Liver (tissue), 7 donors: ENCODE measurements at regions not wholly inside any gene's neighbourhood (a gene's known extent, or its start where the extent isn't known, plus 50 kb on each side); places are given as distances from the start of the nearest gene placed in this dataset.

ENCODE experiments used
- DNase-seq: peaks from one replicate; pipeline ENCODE4 v3.0.0-alpha.2; 2017; ENCODE audit warnings: low spot score
- H3K27ac ChIP-seq, 2 donors: one replicate each; pipeline ENCODE4 v1.7.0; 2013; ENCODE audit warnings: inconsistent platforms in 2 of 2, low read length in 2 of 2, control low read depth in 1 of 2, low read depth in 1 of 2, mild to moderate bottlenecking in 1 of 2
- H3K27me3 ChIP-seq, 4 donors: one replicate each; pipeline versions ENCODE4 v1.6.1 to v1.7.0; 2013; ENCODE audit warnings: low read length in 3 of 4, inconsistent platforms in 1 of 4, mild to moderate bottlenecking in 1 of 4, moderate library complexity in 1 of 4; ENCODE audit not compliant: control insufficient read depth in 4 of 4, insufficient read depth in 4 of 4
- H3K36me3 ChIP-seq, 4 donors: one replicate each; pipeline versions ENCODE4 v1.6.1 to v1.7.0; 2013; ENCODE audit warnings: low read length in 3 of 4, mild to moderate bottlenecking in 3 of 4, low read depth in 1 of 4, moderate library complexity in 1 of 4; ENCODE audit not compliant: control insufficient read depth in 4 of 4, insufficient read depth in 3 of 4
- H3K4me1 ChIP-seq, 4 donors: one replicate each; pipeline versions ENCODE4 v1.6.1 to v1.7.0; 2013; ENCODE audit warnings: low read length in 3 of 4, mild to moderate bottlenecking in 3 of 4, moderate library complexity in 1 of 4; ENCODE audit not compliant: control insufficient read depth in 4 of 4, insufficient read depth in 4 of 4
- H3K4me3 ChIP-seq, 3 donors: one replicate each; pipeline versions ENCODE4 v1.6.1 to v1.7.0; 2013; ENCODE audit warnings: low read length in 3 of 3, control low read depth in 1 of 3, low read depth in 1 of 3, mild to moderate bottlenecking in 1 of 3
- H3K9ac ChIP-seq, 2 donors: one replicate each; pipeline ENCODE4 v1.7.0; 2013; ENCODE audit warnings: low read length in 2 of 2, mild to moderate bottlenecking in 2 of 2, moderate library complexity in 2 of 2, control low read depth in 1 of 2, low read depth in 1 of 2
- H3K9me3 ChIP-seq, 4 donors: one replicate each; pipeline versions ENCODE4 v1.6.1 to v1.7.0; 2013; ENCODE audit warnings: low read length in 3 of 4; ENCODE audit not compliant: control insufficient read depth in 4 of 4
- FOXA1 ChIP-seq: IDR thresholded peaks from 2 replicates; pipeline ENCODE4 v1.6.1; 2016; ENCODE audit warnings: antibody characterized with exemption
- FOXA2 ChIP-seq: IDR thresholded peaks from 2 replicates; pipeline ENCODE4 v1.6.1; 2016; ENCODE audit warnings: antibody characterized with exemption
- GABPA ChIP-seq, 2 donors: IDR thresholded peaks in 1 of 2; conservative IDR thresholded peaks in 1 of 2; 2 replicates each; pipeline ENCODE4 v1.6.1; 2016; ENCODE audit warnings: antibody characterized with exemption in 2 of 2, mild to moderate bottlenecking in 1 of 2, moderate library complexity in 1 of 2
- HNF4A ChIP-seq, 2 donors: conservative IDR thresholded peaks; 2 replicates each; pipeline ENCODE4 v1.6.1; 2016; ENCODE audit warnings: antibody characterized with exemption in 2 of 2, mild to moderate bottlenecking in 2 of 2
- HNF4G ChIP-seq: IDR thresholded peaks from 2 replicates; pipeline ENCODE4 v1.6.1; 2016; ENCODE audit warnings: antibody characterized with exemption
- NR2F2 ChIP-seq: IDR thresholded peaks from 2 replicates; pipeline ENCODE4 v1.6.1; 2016; ENCODE audit warnings: antibody characterized with exemption
- RAD21 ChIP-seq, 2 donors: IDR thresholded peaks; 2 replicates each; pipeline ENCODE4 v1.6.1; 2016; ENCODE audit warnings: antibody characterized with exemption in 2 of 2, mild to moderate bottlenecking in 2 of 2
- RXRA ChIP-seq, 2 donors: IDR thresholded peaks; 2 replicates each; pipeline ENCODE4 v1.6.1; 2017 to 2018; ENCODE audit warnings: antibody characterized with exemption in 2 of 2, mild to moderate bottlenecking in 1 of 2
- SP1 ChIP-seq: IDR thresholded peaks from 2 replicates; pipeline ENCODE4 v1.6.1; 2018; ENCODE audit warnings: antibody characterized with exemption, mild to moderate bottlenecking
- YY1 ChIP-seq: IDR thresholded peaks from 2 replicates; pipeline ENCODE4 v1.6.1; 2016; ENCODE audit warnings: antibody characterized with exemption, mild to moderate bottlenecking
- WGBS: extraction: QIAGEN DNeasy Blood & Tissue Kit; methylation state at CpG from one replicate; pipeline ENCODE4 v1.1.7; 2013; 5-methylcytosine and 5-hydroxymethylcytosine counted together
- TF ChIP-seq, protein P1 (sequence below): IDR thresholded peaks from 2 replicates; pipeline ENCODE4 v1.6.1; 2016; ENCODE audit warnings: antibody characterized with exemption
- TF ChIP-seq, protein P2 (sequence below): IDR thresholded peaks from 2 replicates; pipeline ENCODE4 v1.6.1; 2016; ENCODE audit warnings: antibody characterized with exemption
- TF ChIP-seq, protein P3 (sequence below): IDR thresholded peaks from 2 replicates; pipeline ENCODE4 v1.6.1; 2016; ENCODE audit warnings: antibody characterized with exemption, mild to moderate bottlenecking
- donor health status: healthy.
- donor health status: healthy.
- donor health status: healthy.
- donor health status: healthy.

DNA sequence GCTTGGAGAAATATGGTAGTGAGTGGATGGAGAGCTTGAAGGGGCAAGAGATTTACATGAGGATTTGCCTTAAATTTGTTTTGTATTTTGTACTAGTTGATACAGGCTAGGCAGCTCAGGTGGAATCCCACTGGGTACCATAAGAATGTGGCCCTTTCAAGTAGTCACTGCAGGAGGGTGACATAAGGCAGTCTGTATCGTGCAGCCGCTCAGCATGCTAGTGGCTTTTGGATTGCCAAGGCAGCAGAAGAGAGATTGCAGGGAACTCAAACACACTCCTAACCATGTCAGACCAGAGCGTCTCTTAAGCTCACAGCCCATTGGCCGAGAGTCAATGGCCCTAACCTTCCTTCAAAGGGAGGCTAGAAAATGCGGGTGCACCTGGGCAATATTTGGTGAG is 420.0 kb downstream of the ADGRL2 start:
- TF ChIP-seq HNF4G (no peak), RXRA (IDR thresholded peaks at IDR 0.05) (no peak), GABPA (IDR thresholded peaks at IDR 0.05 in 1 of 2, conservative IDR thresholded peaks at IDR 0.05 in 1 of 2) (no peak), RAD21 (IDR thresholded peaks at IDR 0.05) (no peak), NR2F2 (no peak), FOXA1 (no peak), HNF4A (conservative IDR thresholded peaks at IDR 0.05) (no peak), SP1 (no peak), FOXA2 (no peak)
- TF ChIP-seq, protein P1, sequence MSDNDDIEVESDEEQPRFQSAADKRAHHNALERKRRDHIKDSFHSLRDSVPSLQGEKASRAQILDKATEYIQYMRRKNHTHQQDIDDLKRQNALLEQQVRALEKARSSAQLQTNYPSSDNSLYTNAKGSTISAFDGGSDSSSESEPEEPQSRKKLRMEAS: no peak
- TF ChIP-seq, protein P2, sequence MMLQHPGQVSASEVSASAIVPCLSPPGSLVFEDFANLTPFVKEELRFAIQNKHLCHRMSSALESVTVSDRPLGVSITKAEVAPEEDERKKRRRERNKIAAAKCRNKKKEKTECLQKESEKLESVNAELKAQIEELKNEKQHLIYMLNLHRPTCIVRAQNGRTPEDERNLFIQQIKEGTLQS: no peak
- TF ChIP-seq, protein P3, sequence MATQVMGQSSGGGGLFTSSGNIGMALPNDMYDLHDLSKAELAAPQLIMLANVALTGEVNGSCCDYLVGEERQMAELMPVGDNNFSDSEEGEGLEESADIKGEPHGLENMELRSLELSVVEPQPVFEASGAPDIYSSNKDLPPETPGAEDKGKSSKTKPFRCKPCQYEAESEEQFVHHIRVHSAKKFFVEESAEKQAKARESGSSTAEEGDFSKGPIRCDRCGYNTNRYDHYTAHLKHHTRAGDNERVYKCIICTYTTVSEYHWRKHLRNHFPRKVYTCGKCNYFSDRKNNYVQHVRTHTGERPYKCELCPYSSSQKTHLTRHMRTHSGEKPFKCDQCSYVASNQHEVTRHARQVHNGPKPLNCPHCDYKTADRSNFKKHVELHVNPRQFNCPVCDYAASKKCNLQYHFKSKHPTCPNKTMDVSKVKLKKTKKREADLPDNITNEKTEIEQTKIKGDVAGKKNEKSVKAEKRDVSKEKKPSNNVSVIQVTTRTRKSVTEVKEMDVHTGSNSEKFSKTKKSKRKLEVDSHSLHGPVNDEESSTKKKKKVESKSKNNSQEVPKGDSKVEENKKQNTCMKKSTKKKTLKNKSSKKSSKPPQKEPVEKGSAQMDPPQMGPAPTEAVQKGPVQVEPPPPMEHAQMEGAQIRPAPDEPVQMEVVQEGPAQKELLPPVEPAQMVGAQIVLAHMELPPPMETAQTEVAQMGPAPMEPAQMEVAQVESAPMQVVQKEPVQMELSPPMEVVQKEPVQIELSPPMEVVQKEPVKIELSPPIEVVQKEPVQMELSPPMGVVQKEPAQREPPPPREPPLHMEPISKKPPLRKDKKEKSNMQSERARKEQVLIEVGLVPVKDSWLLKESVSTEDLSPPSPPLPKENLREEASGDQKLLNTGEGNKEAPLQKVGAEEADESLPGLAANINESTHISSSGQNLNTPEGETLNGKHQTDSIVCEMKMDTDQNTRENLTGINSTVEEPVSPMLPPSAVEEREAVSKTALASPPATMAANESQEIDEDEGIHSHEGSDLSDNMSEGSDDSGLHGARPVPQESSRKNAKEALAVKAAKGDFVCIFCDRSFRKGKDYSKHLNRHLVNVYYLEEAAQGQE: no peak
- Histone ChIP-seq H3K9me3 (no peaks in the 10 kb centered on the region), H3K9ac (no peak overlapping the region), H3K4me3 (no peak overlapping the region), H3K4me1 (peaks cover 0 to 1% (median 0%) of the 10 kb centered on the region in 4 donors), H3K27me3 (no peaks in the 10 kb centered on the region), H3K36me3 (no peaks in the 10 kb centered on the region), H3K27ac (no peak overlapping the region)
- 90% methylated on average over 5 of the region's 5 CpGs for WGBS
- DNase-seq: no peak

DNA sequence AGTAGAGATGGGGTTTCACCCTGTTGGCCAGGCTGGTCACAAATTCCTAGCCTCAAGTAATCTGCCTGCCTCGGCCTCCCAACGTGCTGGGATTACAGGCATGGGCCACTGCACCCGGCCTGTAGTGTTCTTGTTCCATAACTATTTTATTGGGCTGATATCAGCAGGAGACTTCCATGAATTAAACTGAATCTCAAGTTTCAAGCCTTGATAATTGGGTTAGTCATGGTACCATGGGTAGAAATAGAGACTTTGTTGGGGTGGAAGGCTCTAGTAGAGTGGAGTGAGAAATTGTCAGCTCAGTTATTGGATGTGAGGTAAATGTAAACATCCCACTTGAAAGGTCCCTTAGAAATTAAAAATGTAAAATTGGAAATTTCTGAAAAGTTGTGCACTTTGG is 419.1 kb downstream of the ADGRL2 start:
- no peak for TF ChIP-seq FOXA1
- TF ChIP-seq YY1: no peak
- TF ChIP-seq, protein P3: no peak
- Histone ChIP-seq H3K36me3 (no peaks in the 10 kb centered on the region), H3K9ac (no peak overlapping the region), H3K9me3 (peaks cover 0 to 1% (median 0%) of the 10 kb centered on the region in 4 donors), H3K4me3 (no peak overlapping the region), H3K4me1 (no peaks in the 10 kb centered on the region), H3K27ac (no peak overlapping the region), H3K27me3 (no peaks in the 10 kb centered on the region)
- no peak for DNase-seq
- WGBS: 85% methylated on average over 3 of the region's 3 CpGs
